Kidney epithelial cell (primary cell): ENCODE measurements at regions not wholly inside any gene's neighbourhood (a gene's known extent, or its start where the extent isn't known, plus 50 kb on each side); places are given as distances from the start of the nearest gene placed in this dataset.

Experiments
- DNase-seq: peaks from one replicate; pipeline ENCODE4 v3.0.0-alpha.2; 2010; ENCODE audit warnings: low read depth
- H3K27me3 ChIP-seq: 2 replicates; pipeline ENCODE4 v1.6.0; 2011; ENCODE audit warnings: low read length; ENCODE audit not compliant: control insufficient read depth, insufficient read depth
- H3K36me3 ChIP-seq: 2 replicates; pipeline ENCODE4 v1.5.1; 2011; ENCODE audit warnings: low read length; ENCODE audit not compliant: control insufficient read depth, insufficient read depth
- H3K4me3 ChIP-seq: 2 replicates; pipeline ENCODE4 v1.5.1; 2011; ENCODE audit warnings: low read depth, mild to moderate bottlenecking, control low read depth, low read length
- TF ChIP-seq, protein P1 (sequence below): IDR thresholded peaks from 2 replicates; pipeline ENCODE4 v1.5.1; 2011; ENCODE audit warnings: mild to moderate bottlenecking, moderate library complexity, low read length, control low read depth, inconsistent platforms; ENCODE audit not compliant: insufficient read depth, poor library complexity, severe bottlenecking

DNA sequence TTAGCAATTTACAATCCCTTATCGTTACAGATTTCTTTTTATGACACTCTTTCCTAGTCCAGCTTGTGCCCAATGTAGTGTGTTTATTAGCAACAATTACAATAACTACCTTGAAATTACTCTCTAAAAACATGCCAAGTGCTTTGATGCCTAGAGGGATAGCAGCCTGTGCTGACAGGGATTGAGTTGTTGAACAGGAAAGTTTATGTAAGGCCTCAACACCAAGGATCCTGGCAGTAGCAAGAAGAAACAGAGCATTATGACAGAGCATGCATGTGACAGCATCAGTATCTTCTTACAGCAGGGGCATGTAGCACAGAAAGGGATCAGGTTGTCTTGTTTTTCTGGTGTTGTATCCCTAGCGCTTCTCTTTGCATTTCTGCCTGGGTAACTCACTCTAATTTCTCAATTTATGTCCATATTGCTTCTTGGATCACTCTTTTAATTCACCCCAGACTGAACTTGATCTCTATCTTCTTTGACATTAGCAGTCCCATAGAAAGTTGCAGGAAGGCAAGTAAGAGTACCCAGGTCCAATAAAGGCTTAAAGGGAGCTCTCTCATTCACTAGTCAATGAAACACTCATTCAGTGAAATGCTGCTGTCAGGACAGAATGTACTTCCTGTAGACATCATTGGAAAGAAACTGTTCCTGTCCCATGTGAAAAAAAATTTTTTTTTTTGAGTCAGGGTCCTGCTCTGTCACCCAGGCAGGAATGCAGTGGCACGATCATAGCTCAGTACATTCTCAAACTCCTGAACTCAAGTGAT lies 220.0 kb upstream of the GRIP1 start:
- Histone ChIP-seq H3K36me3 (no peaks in the 10 kb centered on the region), H3K27me3 (no peaks in the 10 kb centered on the region), H3K4me3 (no peak overlapping the region)
- no peak for DNase-seq
- TF ChIP-seq, protein P1, sequence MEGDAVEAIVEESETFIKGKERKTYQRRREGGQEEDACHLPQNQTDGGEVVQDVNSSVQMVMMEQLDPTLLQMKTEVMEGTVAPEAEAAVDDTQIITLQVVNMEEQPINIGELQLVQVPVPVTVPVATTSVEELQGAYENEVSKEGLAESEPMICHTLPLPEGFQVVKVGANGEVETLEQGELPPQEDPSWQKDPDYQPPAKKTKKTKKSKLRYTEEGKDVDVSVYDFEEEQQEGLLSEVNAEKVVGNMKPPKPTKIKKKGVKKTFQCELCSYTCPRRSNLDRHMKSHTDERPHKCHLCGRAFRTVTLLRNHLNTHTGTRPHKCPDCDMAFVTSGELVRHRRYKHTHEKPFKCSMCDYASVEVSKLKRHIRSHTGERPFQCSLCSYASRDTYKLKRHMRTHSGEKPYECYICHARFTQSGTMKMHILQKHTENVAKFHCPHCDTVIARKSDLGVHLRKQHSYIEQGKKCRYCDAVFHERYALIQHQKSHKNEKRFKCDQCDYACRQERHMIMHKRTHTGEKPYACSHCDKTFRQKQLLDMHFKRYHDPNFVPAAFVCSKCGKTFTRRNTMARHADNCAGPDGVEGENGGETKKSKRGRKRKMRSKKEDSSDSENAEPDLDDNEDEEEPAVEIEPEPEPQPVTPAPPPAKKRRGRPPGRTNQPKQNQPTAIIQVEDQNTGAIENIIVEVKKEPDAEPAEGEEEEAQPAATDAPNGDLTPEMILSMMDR, result no peak

GRCh38 chr12:66899588-66899987 lies 220.7 kb upstream of the GRIP1 start:
- Histone ChIP-seq H3K27me3 (no peaks in the 10 kb centered on the region), H3K36me3 (no peaks in the 10 kb centered on the region), H3K4me3 (no peak overlapping the region)
- TF ChIP-seq, protein P1, result no peak
- no peak for DNase-seq

GRCh38 chr12:66900616-66901015 lies 221.7 kb upstream of the GRIP1 start:
- H3K36me3 ChIP-seq, result no peaks in the 10 kb centered on the region
- no peak for DNase-seq
- TF ChIP-seq, protein P1, result no peak
- H3K27me3 ChIP-seq, result no peaks in the 10 kb centered on the region
- H3K4me3 ChIP-seq, result no peak overlapping the region

GRCh38 chr12:66901138-66901932 lies 222.5 kb upstream of the GRIP1 start:
- H3K27me3 ChIP-seq, result no peaks in the 10 kb centered on the region
- DNase-seq, result no peak
- H3K36me3 ChIP-seq, result no peaks in the 10 kb centered on the region
- TF ChIP-seq, protein P1, result no peak
- H3K4me3 ChIP-seq, result no peak overlapping the region

- H3K27me3 ChIP-seq, result no peaks in the 10 kb centered on the region
- no peaks in the 10 kb centered on the region for H3K36me3 ChIP-seq
- TF ChIP-seq, protein P1, result no peak
- no peak overlapping the region for H3K4me3 ChIP-seq
- no peak for DNase-seq
Measured at GRCh38 chr12:66902020-66902419, 223.1 kb upstream of the GRIP1 start.
